H1 (cell line): ENCODE measurements at regions not wholly inside any gene's neighbourhood (a gene's known extent, or its start where the extent isn't known, plus 50 kb on each side); places are given as distances from the start of the nearest gene placed in this dataset.

Experiments used
- CTCF ChIA-PET: fragments of 300-600 bp; sonication (Branson Sonifier 250); formaldehyde crosslinking; loops from one replicate; lab custom pipeline; 2021; ENCODE audit not compliant: partially characterized antibody; lab: Charles Lee
- POLR2A ChIA-PET: fragments of 300-600 bp; sonication (Branson Sonifier 250); formaldehyde crosslinking; loops from one replicate; lab custom pipeline; 2021; ENCODE audit warnings: inconsistent platforms; ENCODE audit not compliant: partially characterized antibody; lab: Charles Lee
- DNase-seq, 2 experiments: peaks; one replicate each; pipeline versions ENCODE4 v3.0.0 to v3.0.0-alpha.2; 2010 to 2022; ENCODE audit warnings: low spot score in 2 of 2, low read depth in 1 of 2, mixed read lengths in 1 of 2
- FAIRE-seq: peaks from 2 replicates; lab custom pipeline; 2011; peaks lifted over from hg19 to GRCh38; lab: Jason Lieb, UNC
- H2AFZ ChIP-seq: 2 replicates; pipeline ENCODE4 v1.8.1; 2012; ENCODE audit warnings: low read length, inconsistent platforms
- H2AK5ac ChIP-seq: 2 replicates; pipeline ENCODE4 v1.6.1; 2013; ENCODE audit warnings: low read depth, low read length
- H2BK120ac ChIP-seq: replicated peaks from 2 replicates; pipeline ENCODE3; 2013; ENCODE audit warnings: low read depth, low read length, inconsistent platforms
- H2BK12ac ChIP-seq: 2 replicates; pipeline ENCODE4 v1.6.1; 2013; ENCODE audit warnings: low read depth, low read length
- H2BK15ac ChIP-seq: 2 replicates; pipeline ENCODE4 v1.6.1; 2013; ENCODE audit warnings: low read length
- H2BK20ac ChIP-seq: 2 replicates; pipeline ENCODE4 v1.6.1; 2013; ENCODE audit warnings: low read length
- H2BK5ac ChIP-seq: 2 replicates; pipeline ENCODE4 v1.6.1; 2013; ENCODE audit warnings: low read depth, low read length
- H3K14ac ChIP-seq: 2 replicates; pipeline ENCODE4 v1.6.1; 2013; ENCODE audit warnings: inconsistent platforms; ENCODE audit not compliant: insufficient read length
- H3K18ac ChIP-seq: 2 replicates; pipeline ENCODE4 v1.6.1; 2013; ENCODE audit warnings: low read length; ENCODE audit errors: extremely low read depth
- H3K23ac ChIP-seq: 2 replicates; pipeline ENCODE4 v1.6.1; 2013; ENCODE audit warnings: inconsistent platforms; ENCODE audit not compliant: insufficient read length
- H3K23me2 ChIP-seq: 2 replicates; pipeline ENCODE4 v1.6.1; 2013; ENCODE audit warnings: low read depth, low read length
- H3K27ac ChIP-seq: 2 replicates; pipeline ENCODE4 v1.6.1; 2011; ENCODE audit warnings: low read depth, low read length, inconsistent platforms
- H3K27me3 ChIP-seq, 4 experiments: replicated peaks in 1 of 4; 1 replicate in 1 of 4; 2 replicates in 3 of 4; pipeline versions ENCODE4 v1.6.1 to v1.8.1; 2011 to 2013; ENCODE audit warnings: low read length in 3 of 4, mild to moderate bottlenecking in 3 of 4, inconsistent platforms in 2 of 4, mixed read lengths in 2 of 4, moderate library complexity in 1 of 4; ENCODE audit not compliant: control insufficient read depth in 3 of 4, insufficient read depth in 3 of 4; ENCODE audit errors: extremely low read depth in 1 of 4
- H3K36me3 ChIP-seq, 4 experiments: 2 replicates each; pipeline versions ENCODE4 v1.6.1 to v1.8.1; 2011 to 2013; ENCODE audit warnings: mild to moderate bottlenecking in 4 of 4, low read length in 3 of 4, moderate library complexity in 2 of 4, control low read depth in 1 of 4, inconsistent platforms in 1 of 4; ENCODE audit not compliant: insufficient read depth in 4 of 4, control insufficient read depth in 2 of 4
- H3K4ac ChIP-seq: replicated peaks from 2 replicates; pipeline ENCODE3; 2013; ENCODE audit warnings: low read length, low read depth, mixed read lengths, inconsistent platforms; ENCODE audit not compliant: insufficient read length
- H3K4me1 ChIP-seq, 4 experiments: replicated peaks in 1 of 4; 1 replicate in 1 of 4; 2 replicates in 3 of 4; pipeline versions ENCODE4 v1.6.1 to v1.8.1; 2011 to 2013; ENCODE audit warnings: low read length in 3 of 4, inconsistent platforms in 2 of 4, mixed read lengths in 1 of 4; ENCODE audit not compliant: insufficient read depth in 4 of 4, control insufficient read depth in 3 of 4
- H3K4me2 ChIP-seq, 2 experiments: 2 replicates each; pipeline versions ENCODE4 v1.6.1 to v1.8.1; 2011 to 2013; ENCODE audit warnings: low read depth in 2 of 2, low read length in 2 of 2, control low read depth in 1 of 2, inconsistent platforms in 1 of 2, mild to moderate bottlenecking in 1 of 2; ENCODE audit not compliant: insufficient read depth in 1 of 2
- H3K4me3 ChIP-seq, 4 experiments: fragments of 200-600, 300-600 bp in 1 of 4; sonication (generic), shearing (Covaris generic), sonication (Bioruptor Twin) in 1 of 4; 2 replicates each; pipeline versions ENCODE4 v1.5.1 to v1.8.1; 2011 to 2016; ENCODE audit warnings: low read length in 4 of 4, low read depth in 3 of 4, control low read depth in 2 of 4, inconsistent platforms in 2 of 4, mild to moderate bottlenecking in 2 of 4, mixed read lengths in 1 of 4, moderate library complexity in 1 of 4; ENCODE audit not compliant: insufficient read depth in 2 of 4; ENCODE audit errors: extremely low read depth in 1 of 4
- H3K56ac ChIP-seq: replicated peaks from 2 replicates; pipeline ENCODE3; 2013; ENCODE audit warnings: low read depth, mild to moderate bottlenecking, mixed read lengths, low read length, inconsistent platforms; ENCODE audit not compliant: insufficient read length
- H3K79me1 ChIP-seq: 2 replicates; pipeline ENCODE4 v1.6.1; 2013; ENCODE audit warnings: low read depth, low read length, control low read depth
- H3K79me2 ChIP-seq, 2 experiments: 2 replicates each; pipeline versions ENCODE4 v1.6.1 to v1.8.1; 2012 to 2013; ENCODE audit warnings: low read length in 2 of 2, mild to moderate bottlenecking in 2 of 2, inconsistent platforms in 1 of 2; ENCODE audit not compliant: insufficient read depth in 2 of 2, control insufficient read depth in 1 of 2
- H3K9ac ChIP-seq, 4 experiments: replicated peaks in 1 of 4; 1 replicate in 1 of 4; 2 replicates in 3 of 4; pipeline versions ENCODE4 v1.6.1 to v1.8.1; 2011 to 2013; ENCODE audit warnings: low read depth in 3 of 4, low read length in 3 of 4, control low read depth in 2 of 4, mild to moderate bottlenecking in 2 of 4, moderate library complexity in 2 of 4, inconsistent platforms in 1 of 4; ENCODE audit errors: extremely low read depth in 1 of 4
- H3K9me3 ChIP-seq, 2 experiments: 2 replicates each; pipeline versions ENCODE4 v1.6.1 to v1.8.1; 2012 to 2013; ENCODE audit warnings: mild to moderate bottlenecking in 2 of 2, moderate library complexity in 2 of 2, control low read depth in 1 of 2, inconsistent platforms in 1 of 2, low read depth in 1 of 2, low read length in 1 of 2, mixed read lengths in 1 of 2; ENCODE audit not compliant: insufficient read depth in 2 of 2
- H4K20me1 ChIP-seq, 2 experiments: replicated peaks in 1 of 2; 2 replicates each; pipeline versions ENCODE3 to v1.8.1; 2011 to 2013; ENCODE audit warnings: inconsistent platforms in 2 of 2, low read length in 2 of 2, mild to moderate bottlenecking in 1 of 2; ENCODE audit not compliant: insufficient read depth in 2 of 2, control insufficient read depth in 1 of 2
- H4K5ac ChIP-seq: 2 replicates; pipeline ENCODE4 v1.6.1; 2013; ENCODE audit warnings: low read length, low read depth, mixed read lengths, inconsistent platforms; ENCODE audit not compliant: insufficient read length
- H4K8ac ChIP-seq: 2 replicates; pipeline ENCODE4 v1.8.0; 2013; ENCODE audit warnings: mild to moderate bottlenecking, moderate library complexity, low read length, inconsistent platforms; ENCODE audit not compliant: insufficient read depth; ENCODE audit errors: extremely low read depth
- H4K91ac ChIP-seq: replicated peaks from 2 replicates; pipeline ENCODE3; 2013; ENCODE audit warnings: low read length, mixed read lengths, inconsistent platforms; ENCODE audit not compliant: insufficient read length
- ATF2 ChIP-seq: IDR thresholded peaks from 2 replicates; pipeline ENCODE4 v1.6.1; 2012; ENCODE audit warnings: low read length, inconsistent platforms
- GABPA ChIP-seq: IDR thresholded peaks from 2 replicates; pipeline ENCODE4 v1.6.1; 2011; ENCODE audit warnings: mild to moderate bottlenecking, low read length, moderate library complexity, borderline replicate concordance; ENCODE audit not compliant: insufficient read depth
- KDM5A ChIP-seq: fragments of 200-600 bp; IDR thresholded peaks from 2 replicates; pipeline ENCODE4 v1.7.1; 2012; ENCODE audit warnings: mild to moderate bottlenecking, low read length, inconsistent platforms, mixed read lengths
- POLR2AphosphoS5 ChIP-seq: IDR thresholded peaks from 2 replicates; pipeline ENCODE4 v1.6.1; 2011; ENCODE audit warnings: low read depth, low read length
- SP4 ChIP-seq: IDR thresholded peaks from 2 replicates; pipeline ENCODE4 v1.6.1; 2012; ENCODE audit warnings: low read length, inconsistent platforms
- TCF12 ChIP-seq: IDR thresholded peaks from 2 replicates; pipeline ENCODE4 v1.6.1; 2011; ENCODE audit warnings: low read depth, mild to moderate bottlenecking, low read length
- WGBS, 2 experiments: shearing (Covaris generic) in 1 of 2; methylation state at CpG; one replicate each; pipeline versions ENCODE4 v1.1.6 to v1.1.7; 2013 to 2015; ENCODE audit warnings: low lambda C conversion rate in 2 of 2, mixed read lengths in 2 of 2, inconsistent platforms in 1 of 2, low coverage in 1 of 2, missing lambda C conversion rate in 1 of 2; ENCODE audit not compliant: insufficient replicate concordance in 2 of 2, insufficient coverage in 1 of 2, insufficient read length in 1 of 2; ENCODE audit errors: extremely low coverage in 1 of 2, missing lambda C conversion rate in 1 of 2; 5-methylcytosine and 5-hydroxymethylcytosine counted together

- no peak overlapping the region for H4K5ac ChIP-seq
- ChIA-PET CTCF (interaction anchor here (0.7 kb wide), 1 partner anchor 20 kb away, joined by 3 read pairs; no protein-coding TSS in a partner anchor), POLR2A (no interaction called here)
- H2AFZ ChIP-seq: no peak overlapping the region
- no peak overlapping the region for H3K4me3 ChIP-seq
- TF ChIP-seq ATF2 (no peak), SP4 (no peak), GABPA (no peak), KDM5A (no peak), POLR2AphosphoS5 (no peak), TCF12 (no peak)
- H3K27me3 ChIP-seq: no peaks in the 10 kb centered on the region
- no peaks in the 10 kb centered on the region for H3K79me1 ChIP-seq
- H3K56ac ChIP-seq: no peak overlapping the region
- no peaks in the 10 kb centered on the region for H3K36me3 ChIP-seq
- H2BK15ac ChIP-seq: no peak overlapping the region
- H2BK120ac ChIP-seq: no peak overlapping the region
- H2AK5ac ChIP-seq: no peak overlapping the region
- no peak overlapping the region for H2BK5ac ChIP-seq
- DNase-seq (no peak), FAIRE-seq (no peak)
- no peaks in the 10 kb centered on the region for H3K9me3 ChIP-seq
- H4K8ac ChIP-seq: no peak overlapping the region
- no peaks in the 10 kb centered on the region for H3K79me2 ChIP-seq
- H3K23ac ChIP-seq: no peak overlapping the region
- no peak overlapping the region for H4K91ac ChIP-seq
- no peak overlapping the region for H3K18ac ChIP-seq
- H4K20me1 ChIP-seq: no peaks in the 10 kb centered on the region
- 92% methylated on average over 3 of the region's 3 CpGs; no CpG with 5 or more reads in 1 of the 2 experiments for WGBS, 2 experiments
- no peak overlapping the region for H2BK12ac ChIP-seq
- no peak overlapping the region for H2BK20ac ChIP-seq
- H3K27ac ChIP-seq: no peak overlapping the region
- H3K14ac ChIP-seq: no peak overlapping the region
- no peaks in the 10 kb centered on the region for H3K23me2 ChIP-seq
- no peaks in the 10 kb centered on the region for H3K4me1 ChIP-seq
- H3K9ac ChIP-seq: no peak overlapping the region
- H3K4me2 ChIP-seq: no peak overlapping the region
- no peak overlapping the region for H3K4ac ChIP-seq
Observed at GRCh38 chr3:80159990-80160506, 392.2 kb upstream of the ROBO1 start.
